C4-2B (cell line): ENCODE measurements at regions not wholly inside any gene's neighbourhood (a gene's known extent, or its start where the extent isn't known, plus 50 kb on each side); places are given as distances from the start of the nearest gene placed in this dataset.

ENCODE experiments used
- ZFX ChIP-seq: fragments of 450-650 bp; IDR thresholded peaks from 2 replicates; pipeline ENCODE4 v1.6.1; 2017
- TF ChIP-seq, protein P1 (sequence below): fragments of 450-650 bp; conservative IDR thresholded peaks from 2 replicates; pipeline ENCODE4 v1.5.1; 2017; ENCODE audit warnings: mild to moderate bottlenecking

DNA sequence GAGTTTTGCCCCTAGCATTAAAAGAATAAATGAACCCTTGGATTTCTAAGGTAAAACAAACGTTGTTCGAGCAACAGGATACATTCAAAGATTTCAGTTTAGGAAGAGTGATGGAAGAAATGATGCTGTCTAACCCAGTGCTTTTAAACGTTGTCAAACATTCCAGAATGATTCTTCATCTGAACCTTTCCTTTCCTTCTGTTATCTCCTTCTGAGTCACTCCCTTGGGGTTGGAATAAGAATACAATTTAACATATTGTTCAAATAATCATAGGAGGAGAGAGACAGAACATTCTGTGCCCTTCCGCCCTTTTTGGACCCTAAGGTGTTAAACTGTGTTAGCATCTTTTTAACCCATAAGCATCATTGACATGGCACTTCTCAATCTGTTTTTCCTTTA is 61.1 kb upstream of the RCOR3 start:
- TF ChIP-seq, protein P1, sequence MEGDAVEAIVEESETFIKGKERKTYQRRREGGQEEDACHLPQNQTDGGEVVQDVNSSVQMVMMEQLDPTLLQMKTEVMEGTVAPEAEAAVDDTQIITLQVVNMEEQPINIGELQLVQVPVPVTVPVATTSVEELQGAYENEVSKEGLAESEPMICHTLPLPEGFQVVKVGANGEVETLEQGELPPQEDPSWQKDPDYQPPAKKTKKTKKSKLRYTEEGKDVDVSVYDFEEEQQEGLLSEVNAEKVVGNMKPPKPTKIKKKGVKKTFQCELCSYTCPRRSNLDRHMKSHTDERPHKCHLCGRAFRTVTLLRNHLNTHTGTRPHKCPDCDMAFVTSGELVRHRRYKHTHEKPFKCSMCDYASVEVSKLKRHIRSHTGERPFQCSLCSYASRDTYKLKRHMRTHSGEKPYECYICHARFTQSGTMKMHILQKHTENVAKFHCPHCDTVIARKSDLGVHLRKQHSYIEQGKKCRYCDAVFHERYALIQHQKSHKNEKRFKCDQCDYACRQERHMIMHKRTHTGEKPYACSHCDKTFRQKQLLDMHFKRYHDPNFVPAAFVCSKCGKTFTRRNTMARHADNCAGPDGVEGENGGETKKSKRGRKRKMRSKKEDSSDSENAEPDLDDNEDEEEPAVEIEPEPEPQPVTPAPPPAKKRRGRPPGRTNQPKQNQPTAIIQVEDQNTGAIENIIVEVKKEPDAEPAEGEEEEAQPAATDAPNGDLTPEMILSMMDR: no peak
- no peak for TF ChIP-seq ZFX
